ENCODE measurements at regions not wholly inside any gene's neighbourhood (a gene's known extent, or its start where the extent isn't known, plus 50 kb on each side); places are given as distances from the start of the nearest gene placed in this dataset.

- Histone ChIP-seq H3K27ac (no peak overlapping the region), H3K4me1 (no peaks in the 10 kb centered on the region), H3K27me3 (no peaks in the 10 kb centered on the region), H3K9me3 (peaks cover 0 to 9% (median 0%) of the 10 kb centered on the region in 3 donors), H3K4me3 (no peak overlapping the region), H3K36me3 (no peaks in the 10 kb centered on the region)
- DNase-seq = no peak
- intact Hi-C loops (cut with DNase I) = no loop called here
- WGBS, 2 donors = 69 to 73% methylated on average over 6 of the region's 6 CpGs
- no peak for TF ChIP-seq CTCF (IDR thresholded peaks at IDR 0.05)
Observed at GRCh38 chr10:44703241-44704155, 207.6 kb upstream of the TMEM72 start.

- no peaks in the 10 kb centered on the region for H3K4me1 ChIP-seq
- no peaks in the 10 kb centered on the region for H3K27me3 ChIP-seq
- intact Hi-C loops (cut with DNase I) = no loop called here
- no peak overlapping the region for H3K27ac ChIP-seq
- no peaks in the 10 kb centered on the region for H3K36me3 ChIP-seq
- WGBS, 2 donors = 57 to 65% methylated on average over 1 of the region's 1 CpG
- TF ChIP-seq CTCF (IDR thresholded peaks at IDR 0.05) (no peak), POLR2A (IDR thresholded peaks at IDR 0.05) (no peak)
- H3K4me3 ChIP-seq = no peak overlapping the region
- DNase-seq = no peak
- H3K9me3 ChIP-seq = peaks cover 0 to 9% (median 0%) of the 10 kb centered on the region in 3 donors
Observed at GRCh38 chr10:44704616-44705015, 206.5 kb upstream of the TMEM72 start.

- H3K27me3 ChIP-seq = no peaks in the 10 kb centered on the region
- no peaks in the 10 kb centered on the region for H3K4me1 ChIP-seq
- no peak overlapping the region for H3K27ac ChIP-seq
- H3K4me3 ChIP-seq = no peak overlapping the region
- DNase-seq = no peak
- no peaks in the 10 kb centered on the region for H3K36me3 ChIP-seq
- intact Hi-C loops (cut with DNase I) = no loop called here
- TF ChIP-seq CTCF (IDR thresholded peaks at IDR 0.05) = no peak
- TF ChIP-seq POLR2A (IDR thresholded peaks at IDR 0.05) = no peak
- no peaks in the 10 kb centered on the region for H3K9me3 ChIP-seq
Observed at GRCh38 chr10:44706745-44707144, 204.4 kb upstream of the TMEM72 start.

GRCh38 chr10:44713307-44713706 is 197.8 kb upstream of the TMEM72 start:
- H3K27me3 ChIP-seq = no peaks in the 10 kb centered on the region

More at GRCh38 chr10:44713307-44713706, 197.8 kb upstream of the TMEM72 start:
- DNase-seq = no peak
- TF ChIP-seq POLR2A (IDR thresholded peaks at IDR 0.05) (no peak), CTCF (IDR thresholded peaks at IDR 0.05) (no peak)
- intact Hi-C loops (cut with DNase I) = no loop called here
- no peak overlapping the region for H3K4me3 ChIP-seq
- 58 to 61% methylated on average over 4 of the region's 4 CpGs for WGBS, 2 donors
- no peaks in the 10 kb centered on the region for H3K4me1 ChIP-seq
- H3K27ac ChIP-seq = no peak overlapping the region
- no peaks in the 10 kb centered on the region for H3K36me3 ChIP-seq
- no peaks in the 10 kb centered on the region for H3K9me3 ChIP-seq

Measured in esophagus squamous epithelium (tissue), 5 donors.